ENCODE measurements at regions not wholly inside any gene's neighbourhood (a gene's known extent, or its start where the extent isn't known, plus 50 kb on each side); places are given as distances from the start of the nearest gene placed in this dataset.

GRCh38 chr1:102241431-102242338 lies 245.0 kb upstream of the OLFM3 start:
- H3K9me3 ChIP-seq (ENCODE audit: low read length), result no peaks in the 10 kb centered on the region; the same call in 1 of the 2 replicates
- H3K79me2 ChIP-seq (ENCODE audit: insufficient read depth, low read length), result no peaks in the 10 kb centered on the region
- H3K36me3 ChIP-seq (replicated peaks in 1 of 2; ENCODE audit: control insufficient read depth in 1 of 2, insufficient read depth in 2 of 2, low read length in 2 of 2), result no peaks in the 10 kb centered on the region
- no peak for DNase-seq (ENCODE audit: low spot score)
- H3K27ac ChIP-seq (ENCODE audit: extremely low read length, insufficient read depth, low read length), result no peak overlapping the region
- no peaks in the 10 kb centered on the region for H4K20me1 ChIP-seq (ENCODE audit: insufficient read depth, low read length)
- no peak overlapping the region for H3K4me2 ChIP-seq (ENCODE audit: low read depth, low read length)
- no peak for FAIRE-seq
- POLR2A ChIA-PET, result no interaction called here
- no peak overlapping the region for H2AFZ ChIP-seq (ENCODE audit: low read length)
- H3K27me3 ChIP-seq (ENCODE audit: control insufficient read depth in 1 of 2, insufficient read depth in 2 of 2, low read length in 2 of 2), result no peaks in the 10 kb centered on the region
- ATAC-seq, result no peak
- WGBS (ENCODE audit: low lambda C conversion rate), result 0% methylated on average over 4 of the region's 4 CpGs
- no peak overlapping the region for H3K4me3 ChIP-seq (replicated peaks in 1 of 3; ENCODE audit: insufficient read depth in 1 of 3, low read depth in 2 of 3, low read length in 3 of 3)
- BruUV-seq (replicated peaks), result no TSS peak
- CTCF ChIA-PET (ENCODE audit: low intra/inter-chr PET ratio, low total read pairs), result no interaction called here
- TF ChIP-seq IRF2 (CRISPR knock-in tag; IDR thresholded peaks at IDR 0.05) (no peak), EEA1 (CRISPR knock-in tag; IDR thresholded peaks at IDR 0.05; ENCODE audit: borderline replicate concordance) (no peak), ZFX (CRISPR knock-in tag; IDR thresholded peaks at IDR 0.05; ENCODE audit: low read depth) (no peak), ZNF343 (CRISPR knock-in tag; IDR thresholded peaks at IDR 0.05) (no peak)
- H3K4me1 ChIP-seq (ENCODE audit: insufficient read depth, low read length), result no peaks in the 10 kb centered on the region
- in situ Hi-C loops (cut with HindIII; ENCODE audit: extremely low pct_ligation_motif_present, low pct_unique_long_range_greater_than_20kb) (no loop called here), intact Hi-C loops (cut with micrococcal nuclease; ENCODE audit: unreplicated experiment) (no loop called here)
- H3K9ac ChIP-seq (ENCODE audit: insufficient read depth, low read depth, low read length), result no peak overlapping the region

- ChIA-PET POLR2A (no interaction called here), CTCF (ENCODE audit: low intra/inter-chr PET ratio, low total read pairs) (no interaction called here)
- H3K27me3 ChIP-seq (ENCODE audit: control insufficient read depth in 1 of 2, insufficient read depth in 2 of 2, low read length in 2 of 2), result no peaks in the 10 kb centered on the region
- no peak overlapping the region for H3K27ac ChIP-seq (ENCODE audit: extremely low read length, insufficient read depth, low read length)
- no peak overlapping the region for H3K4me2 ChIP-seq (ENCODE audit: low read depth, low read length)
- H2AFZ ChIP-seq (ENCODE audit: low read length), result no peak overlapping the region
- intact Hi-C loops (cut with micrococcal nuclease; ENCODE audit: unreplicated experiment) (no loop called here), in situ Hi-C loops (cut with HindIII; ENCODE audit: extremely low pct_ligation_motif_present, low pct_unique_long_range_greater_than_20kb) (no loop called here)
- no peak overlapping the region for H3K4me3 ChIP-seq (replicated peaks in 1 of 3; ENCODE audit: insufficient read depth in 1 of 3, low read depth in 2 of 3, low read length in 3 of 3)
- no peaks in the 10 kb centered on the region for H3K9me3 ChIP-seq (ENCODE audit: low read length)
- H3K9ac ChIP-seq (ENCODE audit: insufficient read depth, low read depth, low read length), result no peak overlapping the region
- H3K79me2 ChIP-seq (ENCODE audit: insufficient read depth, low read length), result no peaks in the 10 kb centered on the region
- no peaks in the 10 kb centered on the region for H4K20me1 ChIP-seq (ENCODE audit: insufficient read depth, low read length)
- no peak for TF ChIP-seq ONECUT2 (CRISPR knock-in tag; IDR thresholded peaks at IDR 0.05)
- TF ChIP-seq ZBTB8A (CRISPR knock-in tag; IDR thresholded peaks at IDR 0.05; ENCODE audit: borderline replicate concordance, low read depth), result no peak
- no peak for TF ChIP-seq HDAC6 (IDR thresholded peaks at IDR 0.05; ENCODE audit: low read depth, low read length)
- TF ChIP-seq SOX5 (CRISPR knock-in tag; IDR thresholded peaks at IDR 0.05; ENCODE audit: borderline replicate concordance), result no peak
- no peak for TF ChIP-seq ZNF101 (CRISPR knock-in tag; IDR thresholded peaks at IDR 0.05; ENCODE audit: borderline replicate concordance, low read depth)
- no peak for DNase-seq (ENCODE audit: low spot score)
- no peaks in the 10 kb centered on the region for H3K4me1 ChIP-seq (ENCODE audit: insufficient read depth, low read length)
- 2% methylated on average over 3 of the region's 3 CpGs for WGBS (ENCODE audit: low lambda C conversion rate)
- H3K36me3 ChIP-seq (replicated peaks in 1 of 2; ENCODE audit: control insufficient read depth in 1 of 2, insufficient read depth in 2 of 2, low read length in 2 of 2), result no peaks in the 10 kb centered on the region
- ATAC-seq, result no peak
- no peak for FAIRE-seq
- no TSS peak for BruUV-seq (replicated peaks)
Observed at GRCh38 chr1:102239247-102239646, 242.5 kb upstream of the OLFM3 start.
